GM21723 (cell line): ENCODE measurements at regions not wholly inside any gene's neighbourhood (a gene's known extent, or its start where the extent isn't known, plus 50 kb on each side); places are given as distances from the start of the nearest gene placed in this dataset.
"Not testable (repeated sequence)": the region's sequence is repeated elsewhere in the genome, so short reads cannot be mapped to it uniquely, and the experiment has no call there.

Experiments used
- ATAC-seq: cut with Tn5 transposase; IDR thresholded peaks from one replicate; pipeline ENCODE4 v1.9.1; 2021; ENCODE audit warnings: mild to moderate bottlenecking, moderate library complexity; ENCODE audit not compliant: unreplicated experiment

DNA sequence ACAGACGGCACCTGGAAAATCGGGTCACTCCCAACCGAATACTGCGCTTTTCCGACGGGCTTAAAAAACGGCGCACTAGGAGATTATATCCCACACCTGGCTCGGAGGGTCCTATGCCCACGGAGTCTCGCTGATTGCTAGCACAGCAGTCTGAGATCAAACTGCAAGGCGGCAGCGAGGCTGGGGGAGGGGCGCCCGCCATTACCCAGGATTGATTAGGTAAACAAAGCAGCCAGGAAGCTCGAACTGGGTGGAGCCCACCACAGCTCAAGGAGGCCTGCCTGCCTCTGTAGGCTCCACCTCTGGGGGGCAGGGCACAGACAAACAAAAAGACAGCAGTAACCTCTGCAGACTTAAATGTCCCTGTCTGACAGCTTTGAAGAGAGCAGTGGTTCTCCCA, 64.5 kb downstream of the SLC30A10 start:
- not testable (repeated sequence) for ATAC-seq

GRCh38 chr1:219862366-219862765, 66.0 kb downstream of the SLC30A10 start:
- ATAC-seq: no peak

DNA sequence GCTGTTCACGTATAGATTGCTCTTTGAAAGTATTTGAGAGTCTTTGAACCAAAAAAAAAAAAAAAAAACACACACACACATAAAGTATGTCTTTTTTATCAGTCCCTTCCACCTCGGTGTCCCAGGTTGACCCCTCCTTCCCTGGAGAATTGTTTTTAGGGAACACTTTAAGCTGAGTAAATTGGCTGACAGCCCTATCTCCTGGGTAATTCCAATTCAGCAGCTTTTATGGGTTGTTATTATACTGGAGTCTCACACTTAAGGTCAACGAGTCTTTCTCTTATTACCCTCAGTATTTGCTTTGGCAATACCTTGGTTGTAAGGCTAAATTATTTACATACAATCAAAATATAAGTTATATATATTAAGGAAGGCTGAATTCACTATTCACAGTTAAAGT, 69.4 kb downstream of the SLC30A10 start:
- ATAC-seq: no peak

DNA sequence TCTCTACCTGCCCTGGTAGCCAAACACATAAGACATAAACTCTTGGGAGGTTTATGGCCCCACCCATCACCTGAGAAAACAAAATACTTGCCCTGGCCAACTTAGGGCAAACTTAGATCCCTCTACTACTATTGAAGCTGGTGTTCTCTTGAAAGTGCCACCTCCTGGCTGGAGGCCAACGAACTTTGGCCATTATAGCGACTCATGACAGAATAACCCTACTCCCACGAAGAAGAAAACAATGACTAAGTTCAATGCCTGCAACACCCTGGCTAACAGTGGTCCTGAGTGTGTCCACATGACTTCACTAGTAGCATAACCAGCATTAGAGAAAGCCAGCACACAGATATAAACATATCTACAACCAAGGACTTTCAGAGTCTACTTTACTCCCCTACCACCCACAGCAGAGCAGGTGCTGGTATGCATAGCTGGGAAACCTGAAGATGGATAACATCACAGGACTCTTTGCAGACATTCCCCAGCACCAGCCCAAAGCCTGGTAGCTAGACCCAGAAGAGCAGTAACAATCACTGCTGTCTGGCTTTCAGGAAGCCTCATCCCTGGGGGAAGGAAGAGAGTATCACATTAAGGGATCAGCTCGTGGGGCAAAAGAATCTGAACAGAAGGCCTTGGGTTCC, 81.0 kb downstream of the SLC30A10 start:
- ATAC-seq: no peak

DNA sequence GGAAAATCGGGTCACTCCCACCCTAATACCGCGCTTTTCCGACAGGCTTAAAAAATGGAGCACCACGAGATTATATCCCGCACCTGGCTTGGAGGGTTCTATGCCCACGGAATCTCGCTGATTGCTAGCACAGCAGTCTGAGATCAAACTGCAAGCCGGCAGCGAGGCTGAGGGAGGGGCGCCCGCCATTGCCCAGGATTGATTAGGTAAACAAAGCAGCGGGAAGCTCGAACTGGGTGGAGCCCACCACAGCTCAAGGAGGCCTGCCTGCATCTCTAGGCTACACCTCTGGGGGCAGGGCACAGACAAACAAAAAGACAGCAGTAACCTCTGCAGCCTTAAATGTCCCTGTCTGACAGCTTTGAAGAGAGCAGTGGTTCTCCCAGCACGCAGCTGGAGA, 88.8 kb downstream of the SLC30A10 start:
- not testable (repeated sequence) for ATAC-seq

DNA sequence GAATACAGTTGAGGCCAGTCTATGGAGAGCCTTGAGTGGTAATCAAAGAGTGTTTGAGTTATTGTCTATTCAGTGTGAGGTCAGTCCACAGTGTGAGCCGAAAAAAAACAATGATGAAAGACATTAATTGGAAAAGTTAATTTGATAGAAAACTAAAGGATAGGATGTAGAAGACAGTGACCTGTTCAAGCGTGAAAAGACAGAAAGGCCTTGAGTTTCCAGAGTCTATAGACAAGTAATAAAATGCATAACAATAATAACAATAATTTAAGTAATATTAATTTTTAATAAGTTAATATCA, 90.4 kb downstream of the SLC30A10 start:
- no peak for ATAC-seq

DNA sequence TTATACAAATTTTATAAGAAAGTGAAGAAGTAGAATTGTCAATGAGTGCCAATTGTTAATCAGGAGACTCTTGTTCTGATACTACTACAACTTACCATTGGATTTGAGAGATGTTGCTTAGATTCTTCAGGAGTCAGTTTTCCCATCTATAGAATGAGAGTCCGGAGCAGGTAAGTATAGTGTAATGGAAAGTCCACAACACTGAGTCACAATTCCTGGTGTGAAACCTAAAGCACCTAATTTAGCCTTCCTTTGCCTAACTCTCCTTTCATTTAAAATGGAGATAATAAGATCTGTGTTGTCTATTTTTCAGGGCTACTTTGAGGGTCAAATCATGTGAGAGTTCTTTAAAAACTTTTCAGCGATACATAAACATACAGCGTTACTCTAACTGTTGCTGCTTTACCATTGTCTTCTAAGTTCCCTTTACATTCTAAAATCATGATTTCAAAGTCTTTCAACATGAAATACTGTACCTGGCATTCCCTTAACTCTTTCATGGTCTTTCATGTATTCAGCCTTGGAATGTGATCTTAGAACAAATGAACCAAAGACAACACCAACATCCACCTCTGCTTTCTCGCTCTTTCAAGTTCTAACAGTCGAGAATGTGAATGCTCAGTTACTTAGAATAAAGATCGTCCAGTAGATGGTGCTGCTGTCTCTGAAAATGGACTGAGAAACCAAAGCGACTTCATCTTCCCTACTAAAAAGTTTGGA, 90.9 kb downstream of the SLC30A10 start:
- ATAC-seq: peak; percentile 75

- ATAC-seq: no peak
Observed at GRCh38 chr1:219834314-219834917, 93.9 kb downstream of the SLC30A10 start.

- no peak for ATAC-seq
Observed at GRCh38 chr1:219833214-219833815, 95.0 kb downstream of the SLC30A10 start.

DNA sequence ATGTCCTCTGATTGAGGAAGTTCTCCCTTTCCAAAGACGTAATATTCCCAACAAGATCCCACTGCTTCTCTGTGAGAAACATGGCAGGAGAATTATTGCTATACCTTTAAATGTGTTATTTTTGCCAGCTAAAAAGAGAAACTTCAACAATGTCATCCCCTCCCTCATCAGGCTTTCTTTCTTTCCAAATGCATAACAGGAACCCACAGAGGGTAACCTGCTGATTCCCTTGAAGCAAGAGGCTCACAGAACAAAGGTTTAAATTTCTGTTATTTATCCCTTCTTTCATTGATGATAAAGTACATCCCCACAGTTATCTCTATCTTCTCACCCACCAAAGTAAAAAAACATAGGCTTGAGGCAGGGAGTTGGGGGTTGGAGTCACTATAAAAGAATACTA, 102.1 kb downstream of the SLC30A10 start:
- ATAC-seq: no peak

- no peak for ATAC-seq
Observed at GRCh38 chr1:219825355-219825754, 103.0 kb downstream of the SLC30A10 start.

DNA sequence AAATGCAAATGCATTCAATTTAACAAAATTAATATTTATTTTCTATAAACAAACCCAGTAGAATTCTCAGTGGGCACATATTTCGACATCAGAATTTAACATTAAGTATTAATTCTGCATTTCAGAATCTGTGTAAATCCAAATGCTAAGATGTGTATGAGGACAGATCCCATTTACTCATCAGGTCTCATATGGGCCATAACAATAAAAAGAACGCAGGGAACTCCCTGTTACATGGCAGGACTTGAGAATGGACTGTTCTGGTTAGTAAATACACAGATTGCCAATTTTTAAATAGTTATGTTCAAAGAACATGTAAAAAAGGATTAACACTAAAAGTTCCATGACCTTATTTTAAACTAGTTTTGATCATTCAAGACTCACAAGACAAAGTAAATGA, 104.0 kb downstream of the SLC30A10 start:
- ATAC-seq: no peak

- no peak for ATAC-seq
Observed at GRCh38 chr1:219820551-219820950, 107.8 kb downstream of the SLC30A10 start.

- no peak for ATAC-seq
Observed at GRCh38 chr1:219817914-219818313, 110.4 kb downstream of the SLC30A10 start.

DNA sequence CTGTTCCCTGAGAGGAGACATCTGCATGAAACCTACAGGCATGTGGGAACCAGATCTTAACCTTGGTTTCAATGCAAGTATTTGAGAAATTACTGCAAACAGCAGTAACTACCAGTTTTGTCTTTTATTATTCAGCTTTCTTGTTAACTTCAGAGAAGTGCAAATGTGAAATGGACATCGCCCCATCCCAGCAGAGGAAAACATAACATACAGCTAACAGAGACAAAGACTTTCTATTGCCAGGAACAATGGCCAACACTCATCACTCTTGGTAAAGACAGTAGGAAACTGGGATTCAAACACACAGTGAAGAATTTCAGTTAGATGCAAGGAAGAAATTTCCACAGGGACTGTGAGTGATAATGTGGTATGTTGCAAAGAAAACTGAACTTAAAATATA, 115.1 kb downstream of the SLC30A10 start:
- no peak for ATAC-seq

DNA sequence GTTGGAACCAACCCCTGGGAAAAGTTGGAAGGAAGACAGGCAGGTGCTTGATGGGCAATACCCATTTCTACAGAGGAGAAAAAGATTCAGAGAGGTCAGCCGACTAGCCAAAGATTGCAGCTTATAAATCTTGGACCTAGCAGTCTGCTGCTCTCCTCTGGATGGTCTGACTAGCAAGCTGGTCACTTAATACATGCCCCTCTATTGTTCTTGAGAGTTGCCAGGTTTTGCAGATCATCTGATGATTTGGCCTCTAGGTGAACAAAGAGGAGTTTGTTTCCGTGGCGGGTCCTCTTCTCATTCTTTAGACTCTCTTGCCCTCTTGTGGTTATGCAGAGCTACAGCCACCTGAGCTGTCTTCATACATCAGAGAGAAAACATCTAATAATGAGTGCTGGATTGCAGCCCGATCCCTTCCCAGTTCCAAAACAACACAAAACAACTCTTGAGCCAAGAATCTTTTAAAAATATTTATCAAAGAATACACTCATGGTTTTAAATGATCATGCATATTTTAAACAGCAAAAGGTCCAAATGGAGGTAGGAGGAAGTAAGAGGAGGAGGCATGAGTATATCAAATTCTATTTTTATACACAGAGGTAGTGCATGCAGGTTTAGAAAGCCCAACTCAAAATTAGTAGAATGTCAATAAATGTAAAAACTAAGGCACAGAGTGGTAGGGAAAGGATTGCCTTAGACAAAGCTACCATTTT, 115.7 kb downstream of the SLC30A10 start:
- peak; percentile 96 for ATAC-seq

GRCh38 chr1:219812086-219812485, 116.3 kb downstream of the SLC30A10 start:
- ATAC-seq: no peak

DNA sequence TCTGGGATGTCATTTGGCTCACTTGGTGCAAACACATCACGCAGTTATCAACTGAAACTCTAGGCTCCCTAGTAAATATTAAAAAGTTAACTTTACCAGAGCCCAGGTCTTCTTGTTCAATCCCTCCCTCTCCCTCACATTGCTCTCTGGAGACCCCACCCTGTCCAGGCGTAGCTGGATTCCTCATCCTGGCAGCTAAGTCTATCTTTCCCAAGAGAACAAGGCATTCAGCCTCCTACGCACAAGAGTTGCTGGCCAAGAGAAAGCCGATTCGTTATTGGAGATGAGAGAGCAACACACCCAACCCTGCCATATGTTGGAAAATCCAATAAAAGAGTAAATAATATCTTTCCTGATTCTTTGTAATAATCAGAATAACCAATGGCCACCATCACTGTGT, 117.9 kb downstream of the SLC30A10 start:
- ATAC-seq: no peak

DNA sequence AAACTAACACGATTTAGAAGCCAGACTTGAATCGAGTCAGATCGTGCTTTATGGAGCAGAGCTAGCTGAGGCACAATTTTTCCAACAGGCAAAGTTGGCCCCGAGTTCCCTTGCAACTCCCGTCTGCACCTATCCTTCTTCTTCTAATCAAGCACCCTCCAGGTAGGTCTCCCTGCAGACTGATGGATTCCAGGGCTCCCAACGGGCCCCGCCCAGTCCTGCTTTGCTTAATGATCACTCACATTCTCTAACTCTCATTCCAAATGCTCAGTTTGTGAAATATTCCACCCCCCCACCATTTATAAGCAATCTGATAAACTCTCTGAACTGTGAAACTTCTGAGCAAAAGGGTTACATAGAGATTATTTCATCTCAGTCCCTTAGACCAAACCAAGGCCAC, 119.6 kb downstream of the SLC30A10 start:
- ATAC-seq: no peak

- no peak for ATAC-seq
Observed at GRCh38 chr1:219806642-219807041, 121.7 kb downstream of the SLC30A10 start.

DNA sequence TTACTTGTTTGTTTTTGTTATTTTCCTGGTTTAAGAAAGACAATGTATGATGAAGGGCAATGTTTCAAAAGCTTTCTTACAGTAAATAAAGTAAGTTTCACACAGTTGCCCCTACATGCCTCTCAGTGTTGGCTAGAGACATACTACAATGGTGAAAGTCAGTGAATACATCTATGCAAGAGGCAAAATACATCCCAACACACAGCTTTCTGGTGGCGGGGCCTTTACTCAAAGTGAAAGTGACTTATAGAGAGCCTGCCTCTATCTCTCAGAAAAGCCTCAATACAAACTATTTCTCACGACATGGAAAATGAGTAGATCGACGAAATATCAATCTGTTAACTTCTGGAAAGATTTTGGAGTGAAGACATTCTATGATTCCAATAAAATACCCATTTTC, 122.3 kb downstream of the SLC30A10 start:
- no peak for ATAC-seq
